Lung (tissue), 11 donors: ENCODE measurements at regions not wholly inside any gene's neighbourhood (a gene's known extent, or its start where the extent isn't known, plus 50 kb on each side); places are given as distances from the start of the nearest gene placed in this dataset.
A peak's percentile ranks its signal among the peaks of the same experiment; 100 is the strongest.

Source experiments
- ATAC-seq: fragments of 200-7000 bp; cut with Tn5 transposase; one replicate; pipeline ENCODE4 v1.9.1; 2020; ENCODE audit warnings: moderate number of reproducible peaks; ENCODE audit not compliant: insufficient read depth, low FRiP score
- DNase-seq, 3 donors: peaks; one replicate each; pipeline ENCODE4 v3.0.0-alpha.2; 2013 to 2017
- H3K27ac ChIP-seq, 2 donors: one replicate each; pipeline ENCODE4 v1.5.1; 2013; ENCODE audit warnings: mild to moderate bottlenecking in 2 of 2, moderate library complexity in 2 of 2, control low read depth in 1 of 2, inconsistent platforms in 1 of 2, low read depth in 1 of 2, low read length in 1 of 2
- H3K27me3 ChIP-seq, 3 donors: one replicate each; pipeline ENCODE4 v1.5.1; 2013; ENCODE audit warnings: low read length in 2 of 3; ENCODE audit not compliant: control insufficient read depth in 3 of 3, insufficient read depth in 3 of 3
- H3K36me3 ChIP-seq, 4 donors: one replicate each; pipeline ENCODE4 v1.5.1; 2013; ENCODE audit warnings: low read length in 4 of 4, mild to moderate bottlenecking in 1 of 4, moderate library complexity in 1 of 4; ENCODE audit not compliant: control insufficient read depth in 4 of 4, insufficient read depth in 4 of 4
- H3K4me1 ChIP-seq, 5 donors: one replicate each; pipeline ENCODE4 v1.5.1; 2013; ENCODE audit warnings: low read length in 5 of 5, mild to moderate bottlenecking in 2 of 5, moderate library complexity in 1 of 5; ENCODE audit not compliant: control insufficient read depth in 5 of 5, insufficient read depth in 5 of 5
- H3K4me3 ChIP-seq: one replicate; pipeline ENCODE4 v1.5.1; 2013; ENCODE audit warnings: mild to moderate bottlenecking, control low read depth, moderate library complexity
- H3K9ac ChIP-seq, 2 donors: one replicate each; pipeline ENCODE4 v1.5.1; 2013; ENCODE audit warnings: low read length in 2 of 2, control low read depth in 1 of 2; ENCODE audit not compliant: insufficient read depth in 1 of 2
- H3K9me3 ChIP-seq, 4 donors: one replicate each; pipeline ENCODE4 v1.5.1; 2013; ENCODE audit warnings: low read length in 3 of 4, mild to moderate bottlenecking in 1 of 4, moderate library complexity in 1 of 4; ENCODE audit not compliant: control insufficient read depth in 4 of 4, insufficient read depth in 3 of 4
- CTCF ChIP-seq: IDR thresholded peaks from 2 replicates; pipeline ENCODE4 v1.5.1; 2012; ENCODE audit warnings: mild to moderate bottlenecking; ENCODE audit errors: control extremely low read depth, extremely low read depth
- WGBS, 2 donors: extraction: QIAGEN DNeasy Blood & Tissue Kit; methylation state at CpG; one replicate each; pipeline ENCODE4 v1.1.7; 2013; 5-methylcytosine and 5-hydroxymethylcytosine counted together
- donor health status: control.
- donor health status: control.
- donor health status: Bipolar disorder and iron deficiency.
- donor health status: healthy.
- donor health status: DM: yes; HTN: yes; CAD: no.

- ATAC-seq (no peak), DNase-seq (peak in 1 of 3 donors; percentile 56)
- Histone ChIP-seq H3K9ac (no peak overlapping the region), H3K27ac (no peak overlapping the region), H3K27me3 (no peaks in the 10 kb centered on the region), H3K4me1 (peaks cover 0 to 13% (median 1%) of the 10 kb centered on the region in 5 donors), H3K4me3 (no peak overlapping the region), H3K36me3 (no peaks in the 10 kb centered on the region), H3K9me3 (peaks cover 0 to 3% (median 0%) of the 10 kb centered on the region in 4 donors)
- 59 to 92% methylated on average over 2 of the region's 2 CpGs for WGBS, 2 donors
- TF ChIP-seq CTCF = no peak
These were observed 188.4 kb downstream of the AEBP2 start for GRCh38 chr12:19627719-19628118.

GRCh38 chr12:19630536-19630935, 191.2 kb downstream of the AEBP2 start:
- Histone ChIP-seq H3K36me3 (no peaks in the 10 kb centered on the region), H3K9me3 (peaks cover 0 to 3% (median 0%) of the 10 kb centered on the region in 4 donors), H3K27ac (no peak overlapping the region), H3K27me3 (no peaks in the 10 kb centered on the region), H3K9ac (no peak overlapping the region), H3K4me1 (peaks cover 0 to 7% (median 1%) of the 10 kb centered on the region in 5 donors), H3K4me3 (no peak overlapping the region)
- ATAC-seq (no peak), DNase-seq (no peak)
- TF ChIP-seq CTCF = no peak
- 87 to 100% methylated on average over 1 of the region's 1 CpG for WGBS, 2 donors

DNA sequence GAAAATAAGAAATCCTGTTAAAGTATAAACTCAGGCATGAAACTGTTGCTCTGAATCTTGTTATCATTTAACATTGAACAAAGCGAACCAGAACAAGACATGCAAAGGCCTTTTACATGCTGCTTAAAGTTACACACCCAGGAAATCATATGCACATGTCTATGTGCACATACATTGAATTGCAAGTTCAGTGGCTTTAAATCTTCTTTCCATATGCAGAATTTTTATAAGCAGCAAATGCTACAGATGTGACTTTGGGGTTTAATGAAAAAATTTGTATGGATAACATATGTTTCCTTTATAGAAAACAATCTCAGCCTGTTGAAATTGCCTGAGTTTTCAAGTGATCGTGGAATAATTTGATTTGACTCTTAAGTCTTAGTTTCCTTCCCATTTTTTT, 193.9 kb downstream of the AEBP2 start:
- Histone ChIP-seq H3K9ac (no peak overlapping the region), H3K4me1 (no peaks in the 10 kb centered on the region), H3K27ac (no peak overlapping the region), H3K9me3 (no peaks in the 10 kb centered on the region), H3K36me3 (no peaks in the 10 kb centered on the region), H3K4me3 (no peak overlapping the region), H3K27me3 (no peaks in the 10 kb centered on the region)
- 71 to 89% methylated on average over 2 of the region's 2 CpGs for WGBS, 2 donors
- no peak for ATAC-seq
- TF ChIP-seq CTCF = no peak
- no peak for DNase-seq

- 95% methylated on average over 2 of the region's 2 CpGs for WGBS, 2 donors
- Histone ChIP-seq H3K4me3 (no peak overlapping the region), H3K36me3 (no peaks in the 10 kb centered on the region), H3K9me3 (no peaks in the 10 kb centered on the region), H3K4me1 (no peaks in the 10 kb centered on the region), H3K27ac (no peak overlapping the region), H3K9ac (no peak overlapping the region), H3K27me3 (no peaks in the 10 kb centered on the region)
- no peak for DNase-seq
- no peak for TF ChIP-seq CTCF
- no peak for ATAC-seq
These were observed 194.3 kb downstream of the AEBP2 start for GRCh38 chr12:19633641-19634040.
